Prostate gland (tissue), 2 donors: ENCODE measurements at regions not wholly inside any gene's neighbourhood (a gene's known extent, or its start where the extent isn't known, plus 50 kb on each side); places are given as distances from the start of the nearest gene placed in this dataset.

ENCODE experiments used
- POLR2A ChIP-seq: fragments of 450-650 bp; IDR thresholded peaks from one replicate; pipeline ENCODE4 v1.6.1; 2016; ENCODE audit warnings: antibody characterized with exemption, mild to moderate bottlenecking
- TF ChIP-seq, protein P1 (sequence below), 4 experiments: fragments of 200-600 bp in 2 of 4; fragments of 450-650 bp in 2 of 4; sonication (generic) in 2 of 4; IDR thresholded peaks; 1 replicate in 3 of 4; 2 replicates in 1 of 4; pipeline ENCODE4 v1.5.1; 2016 to 2019; ENCODE audit warnings: antibody characterized with exemption in 4 of 4, mild to moderate bottlenecking in 2 of 4, moderate library complexity in 2 of 4

DNA sequence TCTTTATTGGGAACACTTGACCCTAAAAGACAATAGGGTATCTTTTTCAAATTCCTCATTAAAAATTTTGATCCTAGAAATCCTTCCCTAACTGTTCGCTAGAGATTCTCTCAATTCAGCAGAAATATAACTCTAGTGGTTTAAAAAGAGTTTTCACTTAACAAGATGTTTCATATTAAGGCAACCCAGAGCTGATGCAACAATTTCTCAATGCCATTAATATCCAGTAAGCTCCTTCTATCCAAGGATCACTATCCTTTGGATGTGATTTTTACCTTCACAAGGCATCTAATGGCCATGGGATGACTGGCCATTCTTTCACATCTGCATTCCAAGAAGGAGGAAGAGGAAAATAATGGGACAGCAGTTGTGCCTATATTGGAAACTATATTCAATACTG is 183.4 kb downstream of the ANKRD50 start:
- TF ChIP-seq POLR2A = no peak
- TF ChIP-seq, protein P1, sequence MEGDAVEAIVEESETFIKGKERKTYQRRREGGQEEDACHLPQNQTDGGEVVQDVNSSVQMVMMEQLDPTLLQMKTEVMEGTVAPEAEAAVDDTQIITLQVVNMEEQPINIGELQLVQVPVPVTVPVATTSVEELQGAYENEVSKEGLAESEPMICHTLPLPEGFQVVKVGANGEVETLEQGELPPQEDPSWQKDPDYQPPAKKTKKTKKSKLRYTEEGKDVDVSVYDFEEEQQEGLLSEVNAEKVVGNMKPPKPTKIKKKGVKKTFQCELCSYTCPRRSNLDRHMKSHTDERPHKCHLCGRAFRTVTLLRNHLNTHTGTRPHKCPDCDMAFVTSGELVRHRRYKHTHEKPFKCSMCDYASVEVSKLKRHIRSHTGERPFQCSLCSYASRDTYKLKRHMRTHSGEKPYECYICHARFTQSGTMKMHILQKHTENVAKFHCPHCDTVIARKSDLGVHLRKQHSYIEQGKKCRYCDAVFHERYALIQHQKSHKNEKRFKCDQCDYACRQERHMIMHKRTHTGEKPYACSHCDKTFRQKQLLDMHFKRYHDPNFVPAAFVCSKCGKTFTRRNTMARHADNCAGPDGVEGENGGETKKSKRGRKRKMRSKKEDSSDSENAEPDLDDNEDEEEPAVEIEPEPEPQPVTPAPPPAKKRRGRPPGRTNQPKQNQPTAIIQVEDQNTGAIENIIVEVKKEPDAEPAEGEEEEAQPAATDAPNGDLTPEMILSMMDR (IDR thresholded peaks at IDR 0.05) = no peak
